Tibial artery (tissue), 4 donors: ENCODE measurements at regions not wholly inside any gene's neighbourhood (a gene's known extent, or its start where the extent isn't known, plus 50 kb on each side); places are given as distances from the start of the nearest gene placed in this dataset.

Source experiments
- DNase-seq, 2 donors: peaks; one replicate each; pipeline ENCODE4 v3.0.0-alpha.2; 2019
- H3K27ac ChIP-seq, 2 donors: fragments of 200-600 bp; sonication (generic) in 1 of 2; 1 replicate in 1 of 2; 2 replicates in 1 of 2; pipeline ENCODE4 v1.5.1; 2018 to 2019; ENCODE audit warnings: mild to moderate bottlenecking in 1 of 2
- H3K27me3 ChIP-seq, 2 donors: fragments of 200-600 bp; sonication (generic) in 1 of 2; one replicate each; pipeline versions ENCODE4 v1.5.1 to v1.6.0; 2016 to 2019
- H3K36me3 ChIP-seq, 3 donors: fragments of 200-600 bp; sonication (generic) in 2 of 3; one replicate each; pipeline ENCODE4 v1.5.1; 2016 to 2019; ENCODE audit warnings: mild to moderate bottlenecking in 2 of 3
- H3K4me1 ChIP-seq, 4 donors: fragments of 200-600 bp; sonication (generic) in 2 of 4; 1 replicate in 3 of 4; 2 replicates in 1 of 4; pipeline ENCODE4 v1.5.1; 2016 to 2019
- H3K4me3 ChIP-seq, 2 donors: fragments of 200-600 bp; sonication (generic) in 1 of 2; 1 replicate in 1 of 2; 2 replicates in 1 of 2; pipeline ENCODE4 v1.5.1; 2018 to 2019; ENCODE audit warnings: mild to moderate bottlenecking in 2 of 2
- H3K9me3 ChIP-seq, 3 donors: fragments of 200-600 bp; sonication (generic) in 1 of 3; one replicate each; pipeline ENCODE4 v1.5.1; 2016 to 2019
- intact Hi-C: fragments of 100-400 bp; cut with DNase I; formaldehyde crosslinking; loops from one replicate; pipeline ENCODE4 v1.15.0; 2023; ENCODE audit warnings: low total_unique reads
- TF ChIP-seq, protein P1 (sequence below), 2 experiments: fragments of 200-600 bp in 1 of 2; fragments of 450-650 bp in 1 of 2; IDR thresholded peaks; one replicate each; pipeline ENCODE4 v1.5.1; 2017 to 2019; ENCODE audit warnings: antibody characterized with exemption in 2 of 2, mild to moderate bottlenecking in 1 of 2, moderate library complexity in 1 of 2

DNA sequence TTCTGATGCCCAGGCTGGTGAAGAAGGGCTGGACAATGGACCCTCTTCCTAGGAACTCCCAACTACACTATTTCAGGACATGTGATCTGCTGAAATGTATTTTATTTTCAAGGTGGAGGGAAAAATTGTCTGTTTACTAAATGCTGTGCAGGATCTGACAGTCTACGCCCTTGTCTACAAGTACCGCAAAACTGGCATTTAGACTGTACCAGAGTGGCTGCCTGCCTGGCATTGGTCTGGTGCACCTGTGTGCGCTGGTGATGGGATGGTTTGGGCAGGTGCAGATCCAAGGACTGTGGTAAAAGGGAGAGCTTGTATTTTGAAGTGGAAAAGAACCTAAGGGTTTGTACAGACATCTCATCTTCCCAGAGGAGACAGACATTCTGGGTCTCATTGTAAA is 79.7 kb downstream of the AIPL1 start:
- H3K9me3 ChIP-seq: no peaks in the 10 kb centered on the region
- H3K27me3 ChIP-seq: peaks cover 0 to 13% of the 10 kb centered on the region in 2 donors
- DNase-seq: no peak
- H3K27ac ChIP-seq: no peak overlapping the region
- no peaks in the 10 kb centered on the region for H3K36me3 ChIP-seq
- intact Hi-C loops: no loop called here
- H3K4me3 ChIP-seq: no peak overlapping the region
- TF ChIP-seq, protein P1, sequence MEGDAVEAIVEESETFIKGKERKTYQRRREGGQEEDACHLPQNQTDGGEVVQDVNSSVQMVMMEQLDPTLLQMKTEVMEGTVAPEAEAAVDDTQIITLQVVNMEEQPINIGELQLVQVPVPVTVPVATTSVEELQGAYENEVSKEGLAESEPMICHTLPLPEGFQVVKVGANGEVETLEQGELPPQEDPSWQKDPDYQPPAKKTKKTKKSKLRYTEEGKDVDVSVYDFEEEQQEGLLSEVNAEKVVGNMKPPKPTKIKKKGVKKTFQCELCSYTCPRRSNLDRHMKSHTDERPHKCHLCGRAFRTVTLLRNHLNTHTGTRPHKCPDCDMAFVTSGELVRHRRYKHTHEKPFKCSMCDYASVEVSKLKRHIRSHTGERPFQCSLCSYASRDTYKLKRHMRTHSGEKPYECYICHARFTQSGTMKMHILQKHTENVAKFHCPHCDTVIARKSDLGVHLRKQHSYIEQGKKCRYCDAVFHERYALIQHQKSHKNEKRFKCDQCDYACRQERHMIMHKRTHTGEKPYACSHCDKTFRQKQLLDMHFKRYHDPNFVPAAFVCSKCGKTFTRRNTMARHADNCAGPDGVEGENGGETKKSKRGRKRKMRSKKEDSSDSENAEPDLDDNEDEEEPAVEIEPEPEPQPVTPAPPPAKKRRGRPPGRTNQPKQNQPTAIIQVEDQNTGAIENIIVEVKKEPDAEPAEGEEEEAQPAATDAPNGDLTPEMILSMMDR (IDR thresholded peaks at IDR 0.05): no peak
- H3K4me1 ChIP-seq: no peaks in the 10 kb centered on the region

DNA sequence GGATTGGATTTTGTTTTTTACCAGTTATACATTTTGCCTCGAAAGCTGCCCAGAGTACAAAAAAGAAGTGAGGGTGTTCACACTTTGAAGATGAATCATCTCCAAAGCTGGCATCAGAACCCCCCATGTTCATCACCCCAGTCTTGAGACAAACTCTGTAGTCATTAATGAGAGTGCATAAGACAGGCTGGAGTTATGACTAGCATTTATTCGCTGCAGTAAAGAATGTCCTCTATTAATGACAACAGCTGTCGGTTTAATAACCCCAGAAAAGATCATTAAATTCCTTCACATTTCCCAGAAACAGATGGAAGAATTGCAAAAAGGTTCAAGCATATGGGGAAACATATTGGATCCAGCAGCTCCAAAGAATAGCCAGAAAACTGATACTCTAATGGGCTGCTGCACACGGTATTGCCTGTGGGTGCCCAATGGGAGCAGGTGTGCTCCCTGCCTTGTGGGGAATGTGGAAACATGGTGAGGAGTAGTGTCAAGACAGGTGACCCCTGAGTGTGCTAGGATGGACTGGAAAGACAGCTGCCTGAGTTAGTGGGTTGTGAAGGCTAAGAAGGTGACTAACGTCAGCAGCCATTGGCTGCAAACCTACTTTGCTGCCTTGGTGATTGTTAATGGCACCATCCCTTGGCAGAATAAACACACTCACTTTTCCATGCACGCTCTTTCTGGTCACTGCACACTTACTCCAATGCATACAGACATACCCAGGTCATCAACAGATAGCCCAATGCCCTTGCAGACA is 81.9 kb downstream of the AIPL1 start:
- H3K27me3 ChIP-seq: peaks cover 0 to 16% of the 10 kb centered on the region in 2 donors
- TF ChIP-seq, protein P1 (IDR thresholded peaks at IDR 0.05): no peak
- no peak overlapping the region for H3K4me3 ChIP-seq
- H3K4me1 ChIP-seq: no peaks in the 10 kb centered on the region
- intact Hi-C loops: no loop called here
- H3K27ac ChIP-seq: no peak overlapping the region
- DNase-seq: no peak
- H3K9me3 ChIP-seq: no peaks in the 10 kb centered on the region
- no peaks in the 10 kb centered on the region for H3K36me3 ChIP-seq

DNA sequence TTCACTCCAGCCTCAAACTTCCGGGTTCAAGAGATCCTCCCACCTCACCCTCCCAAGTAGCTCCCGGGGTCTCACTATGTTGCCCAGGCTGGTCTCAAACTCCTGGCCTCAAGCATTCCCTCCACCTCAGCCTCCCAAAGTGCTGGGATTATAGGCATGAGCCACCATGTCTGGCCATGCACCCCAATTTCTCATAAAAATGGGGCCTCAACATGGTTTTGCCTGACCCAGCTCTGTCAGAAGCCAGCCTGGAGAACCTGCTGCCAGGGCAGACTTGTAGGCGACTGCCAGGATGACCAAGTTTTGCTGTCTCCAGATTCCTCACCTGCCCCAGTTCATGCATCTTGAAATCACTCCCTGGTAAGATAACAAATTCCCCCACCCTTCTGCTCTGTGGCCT is 82.9 kb downstream of the AIPL1 start:
- Histone ChIP-seq H3K27ac (no peak overlapping the region), H3K36me3 (no peaks in the 10 kb centered on the region), H3K9me3 (no peaks in the 10 kb centered on the region), H3K27me3 (peaks cover 0 to 16% of the 10 kb centered on the region in 2 donors), H3K4me1 (no peaks in the 10 kb centered on the region), H3K4me3 (no peak overlapping the region)
- TF ChIP-seq, protein P1 (IDR thresholded peaks at IDR 0.05): no peak
- intact Hi-C loops: no loop called here
- no peak for DNase-seq

DNA sequence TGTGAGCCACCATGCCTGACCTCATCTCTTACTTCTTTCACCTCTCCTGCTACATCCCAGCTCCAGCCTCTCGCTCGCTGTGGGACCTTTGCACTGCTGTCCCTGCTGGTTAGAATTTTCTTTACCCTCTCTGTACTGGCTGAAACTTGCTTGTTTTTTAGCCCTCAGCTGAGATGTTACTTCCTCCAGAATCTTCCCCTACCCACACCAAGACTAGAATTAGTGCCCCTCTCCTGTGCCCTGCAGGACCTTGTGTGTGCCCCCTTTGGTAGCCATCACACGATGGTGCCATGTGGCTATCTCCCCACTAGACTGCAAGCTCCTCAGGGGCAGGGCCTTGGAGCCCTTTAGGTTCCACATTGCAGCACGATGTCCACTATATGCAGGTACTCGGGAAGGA is 84.1 kb downstream of the AIPL1 start:
- DNase-seq: no peak

DNA sequence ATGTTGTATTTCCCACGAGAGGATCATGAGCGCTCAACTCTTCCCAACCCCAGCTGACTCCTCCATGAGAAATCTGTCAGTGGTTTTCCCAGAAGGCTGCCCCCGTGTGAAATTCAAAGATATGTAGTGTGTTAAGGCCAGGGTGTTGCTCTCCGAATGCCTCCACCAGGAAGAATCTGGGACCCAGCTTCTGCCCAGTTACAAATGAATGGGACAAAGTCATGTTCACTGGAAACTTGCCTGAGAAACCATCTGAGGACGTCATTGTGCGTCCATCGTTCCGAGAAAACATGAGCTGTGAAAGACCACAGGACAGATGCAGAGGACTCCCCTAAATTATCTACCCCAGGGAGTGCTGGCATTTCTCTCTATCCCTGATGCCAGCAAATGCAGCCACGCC is 86.0 kb downstream of the AIPL1 start:
- intact Hi-C loops: no loop called here
- Histone ChIP-seq H3K27me3 (peaks cover 0 to 16% of the 10 kb centered on the region in 2 donors), H3K36me3 (no peaks in the 10 kb centered on the region), H3K27ac (no peak overlapping the region), H3K4me1 (no peaks in the 10 kb centered on the region), H3K4me3 (no peak overlapping the region), H3K9me3 (no peaks in the 10 kb centered on the region)
- DNase-seq: no peak
- TF ChIP-seq, protein P1 (IDR thresholded peaks at IDR 0.05): no peak

More for the DNA sequence above, 84.1 kb downstream of the AIPL1 start:
- Histone ChIP-seq H3K36me3 (no peaks in the 10 kb centered on the region), H3K27me3 (peaks cover 0 to 16% of the 10 kb centered on the region in 2 donors), H3K27ac (no peak overlapping the region), H3K9me3 (no peaks in the 10 kb centered on the region), H3K4me3 (no peak overlapping the region), H3K4me1 (no peaks in the 10 kb centered on the region)
- TF ChIP-seq, protein P1 (IDR thresholded peaks at IDR 0.05): no peak
- intact Hi-C loops: no loop called here
